ENCODE measurements at regions not wholly inside any gene's neighbourhood (a gene's known extent, or its start where the extent isn't known, plus 50 kb on each side); places are given as distances from the start of the nearest gene placed in this dataset.

DNA sequence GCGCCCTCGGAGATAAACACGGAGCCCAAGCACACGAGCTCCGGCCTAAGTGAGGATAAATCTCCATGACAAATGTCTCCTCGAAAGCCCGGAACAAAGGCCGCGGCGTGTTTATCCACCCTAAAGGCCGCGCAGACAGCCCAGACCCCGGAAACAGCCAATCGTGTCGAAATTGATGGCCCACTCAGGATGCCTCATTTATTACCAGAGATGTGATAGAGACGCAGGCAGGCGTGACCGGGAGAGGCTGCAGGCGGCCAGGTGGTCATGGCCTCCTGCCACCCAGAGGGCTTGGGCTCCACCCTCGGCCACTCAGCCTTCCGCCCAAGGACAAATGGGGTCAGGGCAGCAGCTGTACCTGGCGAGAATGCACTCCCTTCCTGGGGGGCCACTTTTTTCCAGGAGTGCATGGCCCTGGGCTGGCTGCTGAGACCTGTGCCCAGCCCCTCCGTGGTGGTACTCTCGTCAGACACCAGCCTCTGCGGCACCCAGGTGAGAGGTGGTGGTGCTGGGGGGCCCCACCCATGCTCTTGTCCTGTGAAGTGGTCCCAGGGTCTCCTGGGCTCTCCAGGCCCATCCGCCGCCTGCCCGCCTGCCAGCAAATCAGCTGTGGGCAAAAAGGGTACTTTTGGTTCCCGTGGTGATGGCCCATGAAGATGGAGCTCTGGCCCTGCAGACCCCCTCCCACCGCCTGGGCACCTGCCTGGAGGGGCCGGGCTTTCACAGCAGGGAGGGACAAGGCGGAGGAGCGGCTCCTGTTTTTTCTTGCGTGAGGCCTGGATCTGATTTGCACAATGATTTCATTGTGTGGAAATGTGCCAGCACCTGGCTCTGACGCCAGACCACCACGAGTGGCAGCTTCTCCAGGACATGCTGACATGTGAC lies 211.5 kb upstream of the C14orf180 start:
- DNase-seq (ENCODE audit: extremely low read depth in 1 of 2, low read depth in 1 of 2), result no peak

DNA sequence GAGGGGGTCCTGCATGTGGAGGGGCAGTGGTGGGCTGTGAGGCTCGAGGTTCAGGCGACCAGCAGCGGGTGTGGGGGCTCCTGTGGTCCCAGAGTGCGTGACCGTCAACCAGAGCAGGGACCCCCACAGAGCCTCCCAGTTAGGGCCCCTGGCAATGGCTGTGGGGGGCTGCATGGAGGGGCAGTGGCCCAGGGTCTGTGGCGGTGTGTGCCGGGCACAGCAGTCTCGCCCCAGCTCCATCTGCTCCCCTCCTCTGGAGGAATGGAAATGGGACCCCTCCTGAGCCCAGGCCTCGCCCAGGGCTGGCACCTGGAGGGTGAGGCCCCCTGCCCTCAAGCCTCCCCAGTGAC lies 210.8 kb upstream of the C14orf180 start:
- no peak for DNase-seq (ENCODE audit: extremely low read depth in 1 of 2, low read depth in 1 of 2)

- no peak for DNase-seq (ENCODE audit: extremely low read depth in 1 of 2, low read depth in 1 of 2)
Measured at GRCh38 chr14:104369208-104369607, 210.4 kb upstream of the C14orf180 start.

DNA sequence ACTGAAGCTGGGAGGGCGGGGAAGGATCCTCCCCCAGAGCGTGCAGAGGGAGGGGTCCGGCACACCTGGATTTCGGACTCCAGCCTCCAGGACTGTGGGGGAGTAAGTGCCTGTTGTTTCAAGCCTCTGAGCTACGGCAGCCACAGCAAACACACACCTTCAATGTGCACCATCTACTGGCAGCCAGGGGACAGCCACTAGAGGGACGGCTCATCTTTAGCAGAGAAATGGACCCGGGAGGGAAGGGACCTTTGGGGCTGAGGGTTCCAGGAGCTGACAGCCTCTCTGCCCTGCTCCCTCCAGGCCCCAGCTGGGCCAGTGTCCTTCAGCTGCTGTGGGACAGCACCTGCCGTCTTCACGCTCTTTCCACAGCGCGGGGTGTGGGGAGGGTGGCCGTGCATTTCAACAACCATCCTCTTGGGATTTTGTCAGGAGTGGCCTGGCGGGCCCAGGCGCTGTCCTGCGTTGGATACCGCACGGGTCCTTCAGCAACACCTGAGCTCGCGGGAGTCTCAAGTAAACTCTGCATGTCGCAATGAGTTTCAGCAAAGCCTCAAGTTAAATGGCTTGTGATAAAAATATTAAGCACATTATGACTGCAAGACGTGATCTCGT lies 209.2 kb upstream of the C14orf180 start:
- no peak for DNase-seq (ENCODE audit: extremely low read depth in 1 of 2, low read depth in 1 of 2)

GRCh38 chr14:104371031-104371430 lies 208.5 kb upstream of the C14orf180 start:
- DNase-seq (ENCODE audit: extremely low read depth in 1 of 2, low read depth in 1 of 2), result no peak

- no peak for DNase-seq (ENCODE audit: extremely low read depth in 1 of 2, low read depth in 1 of 2)
Measured at GRCh38 chr14:104371917-104372316, 207.6 kb upstream of the C14orf180 start.

GRCh38 chr14:104372390-104373054 lies 207.0 kb upstream of the C14orf180 start:
- no peak for DNase-seq (ENCODE audit: extremely low read depth in 1 of 2, low read depth in 1 of 2)

DNA sequence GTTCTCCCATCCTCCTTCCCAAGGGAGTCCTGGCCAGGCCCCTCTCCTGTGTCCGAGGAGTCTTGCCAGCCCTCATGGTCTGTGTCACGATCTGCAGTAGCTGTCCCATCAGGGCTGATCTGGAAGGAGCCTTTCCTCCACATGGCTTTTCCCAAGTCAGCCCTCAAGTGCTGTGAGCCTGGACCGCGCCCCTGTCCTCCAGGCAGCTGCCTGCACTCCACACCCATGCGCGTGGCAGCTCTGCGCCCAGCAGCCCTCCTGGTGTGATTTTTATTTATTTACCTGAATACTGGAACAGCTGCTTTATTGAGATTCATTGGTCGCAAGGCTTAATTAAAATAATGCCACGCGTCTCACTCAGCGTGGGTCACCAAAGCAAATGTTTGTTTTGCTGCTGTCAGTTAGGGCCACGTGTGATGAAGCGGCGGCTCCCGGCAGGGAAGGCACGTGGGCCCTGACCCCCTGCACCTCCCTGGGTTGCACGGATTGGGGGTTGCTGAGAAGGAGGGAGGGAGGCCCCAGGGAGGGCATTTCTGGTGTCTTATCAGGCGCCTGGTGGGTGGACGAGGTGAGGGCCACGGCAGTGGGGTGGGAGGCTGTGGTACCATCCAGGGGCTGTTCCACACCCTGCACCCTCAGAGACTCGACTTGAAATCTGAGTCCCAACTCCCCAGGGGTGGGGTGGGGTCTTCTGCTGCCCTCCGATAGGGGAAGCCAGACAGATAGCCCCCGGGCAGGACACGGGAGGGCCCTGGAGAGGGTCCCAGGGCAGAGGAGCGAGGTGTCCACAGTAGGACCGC lies 206.3 kb upstream of the C14orf180 start:
- DNase-seq (ENCODE audit: extremely low read depth in 1 of 2, low read depth in 1 of 2), result no peak

DNA sequence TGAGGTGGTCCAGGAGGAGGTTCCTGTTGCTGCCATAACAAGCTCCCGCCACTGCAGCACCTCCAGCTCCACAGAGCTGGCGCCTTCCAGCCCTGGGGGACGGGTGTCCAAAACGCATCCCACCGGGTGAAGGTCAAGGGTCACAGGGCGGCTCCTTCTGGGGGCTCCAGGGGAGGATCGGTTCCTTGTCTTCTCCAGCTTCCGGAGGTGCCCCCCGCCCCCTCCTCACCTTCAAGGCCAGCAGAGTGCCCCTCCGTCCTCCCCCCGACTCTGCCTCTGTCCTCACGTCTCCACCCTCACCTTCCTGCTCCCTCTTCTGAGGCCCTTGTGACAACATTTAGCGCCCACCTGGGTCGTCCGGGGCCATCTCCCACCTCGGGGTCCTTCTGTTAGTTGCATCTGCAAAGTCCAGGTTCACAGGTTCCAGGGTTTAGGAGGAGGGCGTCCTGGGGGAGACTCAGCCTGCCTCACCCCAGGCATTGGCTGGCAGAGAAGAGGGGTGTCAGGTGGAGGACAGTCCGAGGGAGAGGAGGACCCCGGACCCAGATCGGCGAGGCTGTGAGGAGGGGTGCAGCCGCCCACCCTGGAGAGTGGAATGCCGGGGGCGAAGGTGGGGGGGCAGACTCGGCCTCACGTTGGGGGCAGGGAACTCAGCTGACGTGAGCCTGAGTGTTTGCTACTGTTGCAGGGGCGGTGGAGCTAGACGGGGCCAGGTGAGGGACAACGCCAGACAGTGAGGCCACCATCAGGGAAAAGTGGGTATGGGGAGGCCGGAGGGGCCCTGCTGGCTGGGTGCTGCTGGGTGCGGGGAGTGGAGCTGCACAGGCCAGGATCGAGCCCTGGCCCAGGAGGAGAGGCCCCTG lies 205.5 kb upstream of the C14orf180 start:
- no peak for DNase-seq (ENCODE audit: extremely low read depth in 1 of 2, low read depth in 1 of 2)

GRCh38 chr14:104374718-104375080 lies 204.9 kb upstream of the C14orf180 start:
- DNase-seq (ENCODE audit: extremely low read depth in 1 of 2, low read depth in 1 of 2), result no peak

GRCh38 chr14:104375551-104376201 lies 203.9 kb upstream of the C14orf180 start:
- no peak for DNase-seq (ENCODE audit: extremely low read depth in 1 of 2, low read depth in 1 of 2)

DNA sequence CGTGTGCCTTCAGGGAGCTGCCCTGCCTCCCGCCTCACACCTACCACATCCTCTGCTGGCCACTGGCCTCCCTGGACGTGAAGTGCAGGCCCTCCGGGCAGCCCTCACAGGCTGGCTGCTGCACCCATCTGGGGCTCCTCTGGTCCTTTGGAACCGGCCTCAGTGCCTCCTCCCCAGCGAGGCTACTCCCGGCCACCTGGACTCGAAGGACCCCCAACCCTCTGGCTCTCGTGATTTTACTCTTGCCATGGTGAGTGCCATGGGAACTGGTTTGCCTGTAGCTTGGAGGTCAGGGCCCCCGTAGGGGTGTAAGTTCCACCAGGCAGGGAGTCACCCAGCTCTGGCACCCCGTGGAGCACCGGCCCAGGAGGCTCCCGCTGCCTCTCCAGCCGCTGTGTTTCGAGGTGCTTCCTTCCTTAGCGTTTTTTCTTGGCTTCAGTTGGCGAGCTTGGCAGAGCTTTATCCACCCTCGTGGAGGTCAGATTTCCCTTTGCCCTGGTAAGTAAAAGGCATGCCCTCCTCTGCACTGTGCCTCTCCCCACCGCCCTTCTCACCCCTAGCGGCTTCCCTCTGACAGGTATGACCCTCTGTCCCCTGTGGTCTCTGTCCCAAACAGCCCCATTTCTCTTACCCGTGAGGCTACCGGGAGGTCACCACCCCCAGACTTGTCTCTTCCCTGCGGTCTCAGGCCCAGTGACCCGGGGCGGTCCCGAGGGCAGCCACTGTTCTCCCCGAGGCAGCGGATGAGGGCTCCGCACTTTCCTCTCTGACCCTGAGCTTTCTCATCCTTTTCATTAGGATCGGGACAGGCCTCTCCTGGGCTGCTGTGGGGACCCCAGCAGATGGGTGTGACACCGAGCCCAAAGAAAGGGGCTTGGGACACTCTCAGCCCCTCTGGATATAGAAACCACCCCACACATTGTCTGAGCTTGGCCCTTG lies 203.1 kb upstream of the C14orf180 start:
- DNase-seq (ENCODE audit: extremely low read depth in 1 of 2, low read depth in 1 of 2), result no peak

GRCh38 chr14:104377256-104377655 lies 202.3 kb upstream of the C14orf180 start:
- DNase-seq (ENCODE audit: extremely low read depth in 1 of 2, low read depth in 1 of 2), result no peak

GRCh38 chr14:104378698-104379113 lies 200.9 kb upstream of the C14orf180 start:
- no peak for DNase-seq (ENCODE audit: extremely low read depth in 1 of 2, low read depth in 1 of 2)

DNA sequence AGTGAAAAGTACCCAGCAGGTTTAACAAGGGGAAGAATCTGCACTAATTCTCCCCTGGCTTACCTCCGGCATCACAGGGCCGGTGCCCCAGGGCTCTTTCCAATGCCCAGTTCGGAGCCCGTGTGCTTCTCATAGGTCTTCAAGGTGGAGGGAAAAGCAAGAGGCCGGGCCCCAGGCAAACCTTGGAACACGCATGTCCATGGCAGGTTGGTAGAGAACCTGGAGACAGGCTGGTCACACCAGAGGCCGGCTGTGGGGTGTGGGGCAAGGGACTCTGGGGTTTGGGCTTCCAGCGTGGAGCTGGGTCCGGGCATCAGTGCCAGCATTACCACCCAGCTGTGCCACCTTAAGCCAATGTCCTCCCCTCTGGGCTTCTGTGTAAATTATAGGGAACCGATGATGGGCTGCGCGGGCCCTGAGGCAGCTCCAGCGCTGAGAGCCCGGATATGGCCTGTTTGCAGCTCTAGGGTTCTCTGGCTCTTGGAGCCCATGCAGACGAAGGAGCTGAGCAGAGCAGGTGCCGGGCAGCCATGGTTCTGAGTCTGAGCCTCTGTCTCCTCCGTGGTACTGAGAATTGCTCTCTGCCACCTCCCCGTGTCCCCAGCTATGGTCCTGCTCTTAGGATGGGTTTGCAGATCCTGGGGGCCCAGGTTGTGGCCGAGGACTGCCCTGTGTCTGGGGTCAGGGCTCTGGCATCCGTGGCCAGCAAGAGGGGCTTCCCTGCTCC lies 197.0 kb upstream of the C14orf180 start:
- DNase-seq (ENCODE audit: extremely low read depth in 1 of 2, low read depth in 1 of 2), result no peak

- no peak for DNase-seq (ENCODE audit: extremely low read depth in 1 of 2, low read depth in 1 of 2)
Measured at GRCh38 chr14:104383088-104383995, 196.2 kb upstream of the C14orf180 start.
